GM18505 (cell line): ENCODE measurements at regions not wholly inside any gene's neighbourhood (a gene's known extent, or its start where the extent isn't known, plus 50 kb on each side); places are given as distances from the start of the nearest gene placed in this dataset.
"Not testable (repeated sequence)": the region's sequence is repeated elsewhere in the genome, so short reads cannot be mapped to it uniquely, and the experiment has no call there.

Experiments used
- ATAC-seq: cut with Tn5 transposase; IDR thresholded peaks from one replicate; pipeline ENCODE4 v1.9.1; 2021; ENCODE audit not compliant: unreplicated experiment
- POLR2A ChIP-seq: IDR thresholded peaks from 4 replicates; pipeline ENCODE4 v1.6.1; 2011; ENCODE audit warnings: borderline replicate concordance; ENCODE audit not compliant: insufficient read depth, insufficient read length; ENCODE audit errors: extremely low read depth

DNA sequence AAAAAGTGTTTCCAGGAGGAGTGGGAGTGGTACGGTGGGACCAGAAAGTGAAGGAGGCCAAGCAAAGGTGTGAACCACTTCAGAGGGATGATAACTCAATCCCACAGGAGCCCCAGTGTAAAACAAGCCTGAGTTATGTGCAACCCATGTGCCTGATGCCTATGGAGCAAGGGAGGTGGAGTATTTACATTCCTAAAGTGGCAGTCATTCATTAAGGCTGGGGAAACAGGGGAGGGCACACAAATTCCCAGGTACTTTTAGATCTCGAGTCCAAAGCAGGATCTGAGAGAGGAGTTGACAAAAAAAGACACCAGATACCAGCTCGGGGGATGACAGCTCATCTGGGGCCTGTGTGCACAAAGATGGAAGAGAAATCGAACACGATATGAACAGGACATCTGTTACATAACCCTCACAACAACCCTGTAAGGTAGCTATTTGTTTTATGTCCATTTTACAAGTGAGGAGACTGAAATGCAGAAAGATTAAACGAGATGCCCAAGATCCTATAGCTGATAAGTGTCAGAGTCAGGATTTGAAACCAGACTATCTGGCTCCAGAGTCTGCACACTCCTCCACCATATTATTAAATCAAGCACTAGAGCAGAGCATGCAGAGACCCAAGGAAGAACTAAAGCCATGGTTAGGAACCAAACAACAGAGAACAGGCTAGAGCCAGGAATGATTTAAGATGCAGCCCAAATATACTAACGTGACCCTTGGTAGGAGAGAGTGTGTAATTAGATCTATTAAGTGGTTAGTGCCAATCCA lies 91.9 kb upstream of the MAPK10 start:
- ATAC-seq = no peak
- TF ChIP-seq POLR2A = no peak

DNA sequence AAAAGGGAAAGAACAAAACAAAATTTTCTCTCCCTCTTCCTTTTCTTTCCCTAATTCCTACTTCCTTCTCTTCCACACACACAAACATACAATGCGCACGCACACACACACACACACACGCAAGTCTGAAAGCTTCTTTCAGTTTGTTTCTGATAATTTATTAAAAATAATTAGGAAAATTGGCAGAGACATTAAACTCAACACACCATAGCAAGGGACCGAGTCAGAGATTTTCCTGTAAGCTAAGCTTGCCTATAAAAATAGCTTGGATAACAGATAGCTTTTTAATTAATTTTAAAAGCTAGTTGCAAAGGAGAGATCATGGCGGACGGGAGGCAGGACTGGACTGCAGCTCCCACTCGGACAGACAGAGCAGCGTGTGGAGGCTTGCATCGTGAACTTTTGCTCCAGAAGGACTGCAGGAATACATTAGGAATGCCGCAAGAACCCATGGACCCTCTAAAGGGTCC lies 92.6 kb upstream of the MAPK10 start:
- TF ChIP-seq POLR2A = no peak
- no peak for ATAC-seq

DNA sequence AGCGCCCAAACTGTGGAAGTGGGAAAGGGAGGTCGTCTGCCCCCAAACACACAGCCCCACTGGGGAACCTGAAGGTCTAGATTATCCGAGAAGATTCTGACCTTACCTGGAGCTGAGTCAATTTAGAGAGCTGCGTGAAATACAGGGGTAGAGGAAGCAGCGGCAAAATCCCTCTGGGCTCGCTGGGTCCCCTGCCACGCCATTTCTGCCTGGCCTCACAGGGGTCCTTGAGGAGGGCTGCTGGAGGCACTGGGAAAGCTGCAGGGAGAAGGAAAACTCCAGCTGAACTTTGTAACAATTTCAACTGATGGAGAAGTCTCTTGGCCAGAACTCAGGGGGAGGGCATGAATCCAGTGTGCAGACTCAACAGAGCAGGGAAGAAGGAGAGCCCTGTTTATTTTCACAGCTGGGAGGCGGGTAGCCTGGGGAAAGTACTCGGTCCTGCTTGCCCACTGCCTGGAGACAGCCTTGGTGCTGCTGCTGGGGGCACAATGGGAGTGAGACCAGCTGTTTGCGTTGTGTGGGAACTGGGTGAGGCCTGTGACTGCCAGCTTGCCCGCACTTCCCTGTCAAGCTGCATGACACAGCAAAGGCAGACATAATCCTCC lies 93.2 kb upstream of the MAPK10 start:
- TF ChIP-seq POLR2A = no peak
- no peak for ATAC-seq

DNA sequence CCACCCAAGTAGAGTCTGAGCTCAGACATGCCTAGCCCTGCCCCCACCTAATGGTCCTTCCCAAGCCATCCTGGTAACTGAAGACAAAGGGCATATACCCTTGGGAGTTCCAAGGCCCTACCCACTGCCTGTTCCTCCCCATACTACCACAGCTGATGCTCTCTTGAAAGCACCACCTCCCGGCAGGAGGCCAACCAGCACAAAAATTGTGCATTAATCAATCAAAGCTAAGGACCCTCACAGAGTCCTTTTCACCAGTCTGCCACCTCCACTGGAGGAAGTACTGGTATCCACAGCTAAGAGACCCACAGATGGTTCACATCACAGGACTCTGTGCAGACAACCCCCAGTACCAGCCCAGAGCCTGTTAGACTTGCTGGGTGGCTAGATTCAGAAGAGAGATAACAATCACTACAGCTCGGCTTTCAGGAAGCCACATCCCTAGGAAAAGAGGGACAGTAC lies 93.8 kb upstream of the MAPK10 start:
- ATAC-seq = not testable (repeated sequence)

DNA sequence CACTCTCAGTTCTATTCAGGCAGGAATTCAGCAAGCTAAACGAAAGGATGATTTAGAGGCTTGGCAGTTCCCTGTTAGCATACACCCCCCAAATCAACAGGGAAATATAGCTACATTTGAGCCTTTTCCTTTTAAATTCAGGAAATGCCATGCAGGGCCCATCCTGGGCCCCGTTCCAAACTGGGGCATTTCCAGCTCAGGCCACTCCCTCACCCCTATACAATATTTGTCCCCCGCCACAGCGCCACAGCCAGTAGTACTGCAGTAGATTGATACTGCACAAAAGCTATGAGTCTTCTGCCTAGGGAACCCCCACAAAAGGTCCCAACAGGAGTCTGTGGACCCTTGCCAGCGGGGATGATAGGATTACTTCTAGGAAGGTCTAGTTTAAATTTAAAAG lies 102.0 kb upstream of the MAPK10 start:
- TF ChIP-seq POLR2A = no peak
- no peak for ATAC-seq

DNA sequence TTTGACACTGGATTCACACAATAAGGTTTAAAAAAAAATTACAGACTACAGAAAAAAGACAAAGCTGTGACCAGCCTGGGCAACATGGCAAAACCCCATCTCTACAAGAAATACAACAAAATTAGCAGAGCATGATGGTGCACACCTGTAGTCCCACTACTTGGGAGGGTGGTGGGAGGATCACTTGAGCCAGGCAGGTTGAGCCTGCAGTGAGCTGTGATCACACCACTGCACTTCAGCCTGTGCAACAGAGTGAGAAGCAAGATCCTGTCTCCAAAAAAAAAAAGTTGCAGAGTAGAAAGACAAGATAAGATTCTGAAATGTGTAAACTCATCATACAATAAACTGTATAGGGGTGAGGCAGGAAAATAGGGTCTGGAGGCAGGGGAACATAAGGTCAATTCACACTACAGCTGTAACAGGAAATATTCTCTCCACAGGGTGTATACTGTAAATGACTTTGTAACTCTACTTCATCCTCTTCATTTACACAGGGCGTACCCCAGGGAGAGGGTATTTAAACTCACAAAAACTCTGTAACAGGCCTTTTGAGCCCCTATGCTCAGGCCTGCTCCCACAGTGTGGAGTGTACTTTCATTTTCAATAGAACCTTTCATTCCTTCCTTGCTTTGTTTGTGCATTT lies 112.6 kb upstream of the MAPK10 start:
- no peak for ATAC-seq
- no peak for TF ChIP-seq POLR2A

DNA sequence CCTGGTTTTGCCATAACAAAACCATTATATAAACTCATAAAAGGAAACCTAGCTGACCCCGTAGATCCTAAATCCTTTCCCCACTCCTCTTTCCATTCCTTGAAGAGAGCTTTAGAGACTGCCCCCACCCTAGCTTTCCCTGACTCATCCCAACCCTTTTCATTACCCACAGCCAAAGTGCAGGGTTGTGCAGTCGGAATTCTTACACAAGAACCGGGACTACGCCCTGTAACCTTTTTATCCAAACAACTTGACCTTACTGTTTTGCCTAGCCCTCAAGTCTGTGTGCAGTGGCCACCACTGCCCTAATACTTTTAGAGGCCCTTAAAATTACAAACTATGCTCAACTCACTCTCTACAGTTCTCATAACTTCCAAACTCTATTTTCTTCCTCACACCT lies 116.0 kb upstream of the PTPN13 start:
- not testable (repeated sequence) for ATAC-seq

DNA sequence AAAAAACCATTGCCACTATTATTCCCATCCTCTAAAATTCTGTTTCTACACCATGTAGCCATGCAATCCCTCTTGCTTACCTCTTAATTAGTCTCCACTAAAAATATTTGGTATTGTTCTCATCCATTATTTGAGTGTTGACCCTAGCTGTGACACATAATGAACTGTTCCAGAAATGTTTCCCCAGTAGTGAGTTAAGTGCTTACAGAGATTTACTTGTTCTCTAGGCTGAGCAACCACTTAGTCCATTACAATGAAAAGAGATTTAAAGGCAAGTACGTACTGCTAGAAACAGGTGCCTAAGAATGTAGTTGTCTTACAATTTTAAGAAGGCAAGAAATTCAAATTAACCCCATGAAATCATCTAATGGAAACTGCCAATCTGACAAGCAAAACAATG lies 112.7 kb upstream of the PTPN13 start:
- ATAC-seq = no peak

DNA sequence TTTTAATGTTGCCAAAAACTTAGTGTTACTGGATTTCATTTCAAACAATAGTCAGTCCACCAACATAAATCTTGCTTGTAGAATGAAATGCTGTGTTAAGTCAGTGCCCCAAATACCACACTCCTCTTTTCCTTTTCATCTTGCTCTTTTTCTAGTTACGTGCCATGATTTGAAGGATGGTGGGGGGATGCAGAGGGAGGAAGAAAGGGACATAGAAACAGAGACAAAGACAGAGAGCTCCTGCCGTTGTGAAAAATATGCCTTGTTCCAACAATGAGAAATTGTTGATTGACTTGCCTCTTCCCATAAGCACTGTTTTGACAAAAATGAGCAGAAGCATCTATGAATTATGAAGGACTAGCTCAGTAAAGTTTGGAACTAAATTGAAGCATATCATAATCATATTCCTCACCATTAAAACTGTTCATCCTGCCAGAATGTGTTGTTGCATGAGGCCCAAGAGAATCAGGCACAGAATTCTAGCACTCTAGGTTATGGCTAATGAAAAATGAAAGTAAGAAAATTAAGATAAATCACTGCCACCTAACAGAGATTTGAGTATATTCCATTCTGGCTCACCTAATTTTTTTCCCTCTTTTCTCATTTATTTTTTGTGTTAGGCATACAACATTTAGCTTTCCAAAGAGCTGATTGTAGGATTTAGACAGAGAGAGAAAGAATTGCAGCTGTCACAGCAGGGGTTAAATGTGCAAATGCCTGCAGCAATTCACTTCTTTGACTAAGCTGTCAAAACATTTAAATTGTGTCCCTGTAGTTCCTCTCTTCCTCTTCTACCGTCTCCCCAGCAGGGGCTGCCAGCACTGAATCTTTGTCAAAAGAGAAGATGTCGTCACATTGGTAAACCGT lies 111.6 kb upstream of the PTPN13 start:
- no peak for ATAC-seq

More for the DNA sequence above, 112.7 kb upstream of the PTPN13 start:
- no peak for TF ChIP-seq POLR2A

DNA sequence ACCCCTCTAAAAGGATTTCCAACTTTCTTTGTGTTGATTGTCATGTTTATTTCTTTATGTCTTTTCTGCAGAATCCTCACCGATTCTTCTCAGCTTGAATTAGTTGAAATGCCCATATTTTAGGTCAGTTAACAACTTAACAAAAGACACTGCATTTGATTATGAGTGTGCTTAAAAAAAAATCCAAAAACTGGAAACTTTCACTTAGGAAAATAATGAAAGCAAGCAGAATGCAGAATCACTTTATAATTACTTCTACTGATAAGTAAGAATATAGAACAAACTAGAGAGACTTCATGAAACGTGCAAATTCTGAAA lies 111.0 kb upstream of the PTPN13 start:
- TF ChIP-seq POLR2A = no peak

More for the DNA sequence above, 111.6 kb upstream of the PTPN13 start:
- no peak for TF ChIP-seq POLR2A

DNA sequence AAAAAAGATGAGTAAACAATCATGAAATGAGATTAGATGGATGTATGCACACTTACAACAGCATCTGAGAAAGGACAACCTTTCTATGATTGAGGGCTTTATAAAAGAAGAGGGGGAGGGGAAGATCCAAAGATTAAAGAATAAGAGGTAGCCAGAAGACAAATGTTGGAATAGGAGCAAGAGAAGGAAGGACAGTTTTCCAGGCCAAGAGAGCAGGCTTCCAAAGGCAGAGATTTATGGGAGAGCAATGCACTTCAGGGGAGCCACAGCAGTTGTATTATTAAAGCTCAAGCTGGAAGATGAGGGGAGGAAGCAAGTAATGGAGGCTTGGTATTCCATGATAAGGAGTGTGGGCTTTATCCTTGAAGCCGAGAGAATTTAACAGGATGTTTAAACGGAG lies 110.3 kb upstream of the PTPN13 start:
- no peak for ATAC-seq
- no peak for TF ChIP-seq POLR2A

More for the DNA sequence above, 111.0 kb upstream of the PTPN13 start:
- ATAC-seq = no peak

DNA sequence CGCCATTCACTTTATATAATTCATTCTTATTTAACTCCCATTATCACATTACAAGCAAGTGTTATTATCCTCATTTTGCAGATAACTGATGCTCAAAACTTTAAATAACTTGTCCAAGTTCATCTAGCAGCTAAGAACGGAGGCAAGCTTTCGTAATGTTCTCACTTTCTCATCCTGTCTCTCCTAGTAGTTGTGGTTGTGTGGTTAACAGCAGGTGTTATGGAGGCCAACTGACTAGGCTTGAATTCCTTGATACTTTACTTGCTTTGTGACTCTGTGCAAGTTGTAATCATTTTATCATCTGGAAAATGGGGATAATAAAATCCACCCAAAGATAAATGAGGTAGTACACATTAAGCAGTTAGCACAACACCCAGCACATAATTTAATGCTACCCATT lies 109.9 kb upstream of the PTPN13 start:
- ATAC-seq = no peak
- no peak for TF ChIP-seq POLR2A

DNA sequence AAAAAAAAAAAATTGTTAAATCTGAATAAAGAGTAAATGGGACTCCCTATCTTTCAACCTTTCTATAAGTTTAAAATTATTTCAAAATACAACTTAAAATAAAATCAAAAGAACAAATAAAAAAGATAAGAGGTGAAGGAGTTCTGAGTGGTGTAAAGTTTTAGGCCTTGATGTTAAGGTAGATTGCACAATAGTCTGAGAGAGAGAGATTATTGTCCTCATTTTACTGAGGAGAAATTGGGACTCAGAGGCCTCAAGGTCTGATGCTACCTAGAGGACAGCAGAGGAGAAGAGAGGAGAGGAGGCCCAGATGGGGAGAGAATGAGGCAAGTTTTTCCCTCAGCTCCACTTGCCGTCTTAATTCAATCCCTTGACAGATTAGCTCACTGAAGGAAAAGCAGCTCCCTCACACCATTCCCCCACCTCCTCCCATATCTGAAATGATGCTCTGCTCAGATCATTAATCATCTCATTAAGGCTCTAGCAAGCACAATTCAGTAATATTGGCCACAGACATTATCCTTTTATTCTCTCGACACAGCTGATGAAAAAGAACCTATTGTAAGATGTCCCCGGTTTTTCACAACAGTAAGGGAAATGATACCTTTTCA lies 106.3 kb upstream of the PTPN13 start:
- no peak for TF ChIP-seq POLR2A
- no peak for ATAC-seq
